Anterior cingulate cortex (tissue), 58 donors: ENCODE measurements at regions not wholly inside any gene's neighbourhood (a gene's known extent, or its start where the extent isn't known, plus 50 kb on each side); places are given as distances from the start of the nearest gene placed in this dataset.
"Not testable (repeated sequence)": the region's sequence is repeated elsewhere in the genome, so short reads cannot be mapped to it uniquely, and the experiment has no call there.

Experiments
- DNase-seq, 58 donors: peaks; one replicate each; lab custom pipeline; 2025; lab: John Stamatoyannopoulos, UW

GRCh38 chr5:42950456-42951292, 89.4 kb downstream of the ANXA2R start:
- DNase-seq: peak in 8 of 58 donors; percentile 9 to 52 (median 20)

- DNase-seq: no peak
Measured at GRCh38 chr5:42950116-42950455, 90.0 kb downstream of the ANXA2R start.

- DNase-seq: peak in 9 of 58 donors; percentile 3 to 31 (median 9)
Measured at GRCh38 chr5:42949348-42950115, 90.6 kb downstream of the ANXA2R start.

GRCh38 chr5:42948961-42949347, 91.2 kb downstream of the ANXA2R start:
- DNase-seq: no peak

- DNase-seq: no peak
Measured at GRCh38 chr5:42944989-42945388, 95.1 kb downstream of the ANXA2R start.

- no peak for DNase-seq
Measured at GRCh38 chr5:42943931-42944631, 96.0 kb downstream of the ANXA2R start.

GRCh38 chr5:42940853-42941252, 99.3 kb downstream of the ANXA2R start:
- DNase-seq: no peak

GRCh38 chr5:42932011-42932410, 108.1 kb downstream of the ANXA2R start:
- DNase-seq: not testable (repeated sequence)

- DNase-seq: not testable (repeated sequence)
Measured at GRCh38 chr5:42931451-42931850, 108.7 kb downstream of the ANXA2R start.

- no peak for DNase-seq
Measured at GRCh38 chr5:42930934-42931333, 109.2 kb downstream of the ANXA2R start.

GRCh38 chr5:42929871-42930270, 110.2 kb downstream of the ANXA2R start:
- no peak for DNase-seq

GRCh38 chr5:42927730-42928129, 112.4 kb downstream of the ANXA2R start:
- DNase-seq: no peak

- no peak for DNase-seq
Measured at GRCh38 chr5:42924686-42925085, 113.0 kb upstream of the SELENOP start.

- DNase-seq: no peak
Measured at GRCh38 chr5:42924226-42924625, 112.5 kb upstream of the SELENOP start.

- no peak for DNase-seq
Measured at GRCh38 chr5:42923710-42924109, 112.0 kb upstream of the SELENOP start.

- DNase-seq: no peak
Measured at GRCh38 chr5:42919600-42919999, 107.9 kb upstream of the SELENOP start.

GRCh38 chr5:42915306-42915866, 103.7 kb upstream of the SELENOP start:
- no peak for DNase-seq

- no peak for DNase-seq
Measured at GRCh38 chr5:42912184-42912798, 100.6 kb upstream of the SELENOP start.

- peak in 57 of 58 donors; percentile 16 to 96 (median 79) for DNase-seq
Measured at GRCh38 chr5:42908509-42909488, 97.1 kb upstream of the SELENOP start.
